HG02852 (cell line): ENCODE measurements at regions not wholly inside any gene's neighbourhood (a gene's known extent, or its start where the extent isn't known, plus 50 kb on each side); places are given as distances from the start of the nearest gene placed in this dataset.
"Not testable (repeated sequence)": the region's sequence is repeated elsewhere in the genome, so short reads cannot be mapped to it uniquely, and the experiment has no call there.

Source experiments
- ATAC-seq: cut with Tn5 transposase; IDR thresholded peaks from one replicate; pipeline ENCODE4 v1.9.1; 2021; ENCODE audit warnings: mild to moderate bottlenecking, moderate library complexity; ENCODE audit not compliant: unreplicated experiment

GRCh38 chr1:190949939-190950338 is 472.3 kb upstream of the BRINP3 start:
- no peak for ATAC-seq

- no peak for ATAC-seq
These were observed 479.9 kb upstream of the BRINP3 start for GRCh38 chr1:190957565-190957964.

- no peak for ATAC-seq
These were observed 485.7 kb upstream of the BRINP3 start for GRCh38 chr1:190963321-190963720.

- no peak for ATAC-seq
These were observed 498.2 kb upstream of the BRINP3 start for GRCh38 chr1:190975827-190976226.

GRCh38 chr1:191002768-191003167 is 525.1 kb upstream of the BRINP3 start:
- ATAC-seq: no peak

GRCh38 chr1:191016765-191017164 is 539.1 kb upstream of the BRINP3 start:
- no peak for ATAC-seq

GRCh38 chr1:191022856-191023255 is 545.2 kb upstream of the BRINP3 start:
- no peak for ATAC-seq

- ATAC-seq: no peak
These were observed 548.4 kb upstream of the BRINP3 start for GRCh38 chr1:191025896-191026642.

- no peak for ATAC-seq
These were observed 549.2 kb upstream of the BRINP3 start for GRCh38 chr1:191026828-191027227.

GRCh38 chr1:191034132-191034531 is 556.5 kb upstream of the BRINP3 start:
- no peak for ATAC-seq

GRCh38 chr1:191043066-191043465 is 565.4 kb upstream of the BRINP3 start:
- no peak for ATAC-seq

GRCh38 chr1:191049781-191050180 is 572.1 kb upstream of the BRINP3 start:
- ATAC-seq: no peak

- no peak for ATAC-seq
These were observed 575.2 kb upstream of the BRINP3 start for GRCh38 chr1:191052888-191053287.

GRCh38 chr1:191065346-191065745 is 587.7 kb upstream of the BRINP3 start:
- no peak for ATAC-seq

GRCh38 chr1:191065771-191066170 is 588.1 kb upstream of the BRINP3 start:
- ATAC-seq: no peak

GRCh38 chr1:191074881-191075280 is 597.2 kb upstream of the BRINP3 start:
- no peak for ATAC-seq

GRCh38 chr1:191083090-191083489 is 605.4 kb upstream of the BRINP3 start:
- not testable (repeated sequence) for ATAC-seq

- ATAC-seq: no peak
These were observed 607.5 kb upstream of the BRINP3 start for GRCh38 chr1:191085121-191085520.

GRCh38 chr1:191086910-191087309 is 609.2 kb upstream of the BRINP3 start:
- ATAC-seq: no peak

GRCh38 chr1:191096405-191096804 is 618.7 kb upstream of the BRINP3 start:
- no peak for ATAC-seq

- no peak for ATAC-seq
These were observed 622.0 kb upstream of the BRINP3 start for GRCh38 chr1:191099696-191100095.

GRCh38 chr1:191101960-191102359 is 624.3 kb upstream of the BRINP3 start:
- ATAC-seq: no peak

- no peak for ATAC-seq
These were observed 648.3 kb upstream of the BRINP3 start for GRCh38 chr1:191125950-191126349.
